D341Med (cell line): ENCODE measurements at regions not wholly inside any gene's neighbourhood (a gene's known extent, or its start where the extent isn't known, plus 50 kb on each side); places are given as distances from the start of the nearest gene placed in this dataset.

Experiments
- DNase-seq: peaks from one replicate; pipeline ENCODE4 v3.0.0; 2012; ENCODE audit warnings: low spot score

DNA sequence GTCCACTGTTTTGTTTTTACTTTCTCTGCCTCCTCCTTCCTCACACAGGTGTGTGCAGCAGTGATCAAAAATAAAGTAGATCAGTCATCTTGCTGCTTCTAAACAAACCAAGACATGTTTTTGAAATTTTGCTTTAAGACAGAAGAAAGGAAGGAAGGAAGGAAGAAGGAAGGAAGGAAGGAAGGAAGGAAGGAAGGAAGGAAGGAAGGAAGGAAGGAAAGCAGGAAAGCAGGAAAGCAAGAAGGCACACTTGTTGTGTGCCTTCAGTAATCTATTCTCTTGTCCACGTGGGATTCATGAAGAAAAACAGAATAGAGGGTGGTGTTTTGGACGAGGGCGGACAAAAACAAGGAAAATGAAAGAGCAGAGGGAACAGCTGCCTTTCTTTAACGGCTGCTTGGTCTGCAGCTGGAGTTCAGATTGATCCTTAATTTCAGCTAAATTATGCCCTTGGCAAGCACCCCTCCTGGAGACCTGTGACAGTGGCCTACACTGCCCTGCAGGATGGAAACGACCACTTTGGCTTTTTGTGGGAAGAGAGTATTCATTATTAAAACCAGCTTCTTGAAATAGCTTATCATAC, 188.5 kb upstream of the IRX3 start:
- DNase-seq: no peak

DNA sequence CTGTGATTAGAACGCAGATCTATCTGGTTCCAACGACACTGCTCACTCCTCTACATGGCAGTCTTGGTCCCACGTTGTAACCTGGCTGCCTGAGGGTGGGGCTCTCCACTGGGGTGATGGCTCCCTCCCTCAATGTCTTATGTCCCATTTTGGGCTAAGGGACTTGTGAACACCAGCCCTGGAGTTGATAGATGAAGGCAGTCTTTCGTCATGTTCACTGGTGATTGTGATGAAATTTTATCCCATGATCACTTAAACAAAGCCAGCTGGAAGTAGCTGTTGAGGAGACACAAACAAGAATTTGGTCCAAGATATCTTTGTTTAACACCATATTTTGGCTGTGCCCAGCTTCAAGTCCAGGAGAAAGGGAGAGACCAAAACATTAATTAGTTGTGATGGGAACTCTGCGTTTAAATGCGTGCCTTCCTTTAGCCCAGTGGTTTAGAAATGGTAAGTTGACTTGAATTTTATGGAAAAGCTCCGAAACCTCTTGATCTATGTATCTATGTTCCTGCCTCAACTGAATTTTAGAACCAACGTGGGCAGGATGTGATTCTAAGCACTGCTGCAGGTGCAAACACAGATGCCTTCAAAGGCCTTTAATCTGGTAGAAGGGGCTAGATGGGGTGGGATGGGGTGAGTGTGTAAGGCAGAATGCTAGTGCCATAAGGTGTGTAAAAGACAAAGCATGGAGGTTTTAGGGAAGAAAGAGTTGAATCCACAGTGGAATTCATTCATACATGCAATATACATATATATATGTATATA, 186.8 kb upstream of the IRX3 start:
- DNase-seq: no peak

DNA sequence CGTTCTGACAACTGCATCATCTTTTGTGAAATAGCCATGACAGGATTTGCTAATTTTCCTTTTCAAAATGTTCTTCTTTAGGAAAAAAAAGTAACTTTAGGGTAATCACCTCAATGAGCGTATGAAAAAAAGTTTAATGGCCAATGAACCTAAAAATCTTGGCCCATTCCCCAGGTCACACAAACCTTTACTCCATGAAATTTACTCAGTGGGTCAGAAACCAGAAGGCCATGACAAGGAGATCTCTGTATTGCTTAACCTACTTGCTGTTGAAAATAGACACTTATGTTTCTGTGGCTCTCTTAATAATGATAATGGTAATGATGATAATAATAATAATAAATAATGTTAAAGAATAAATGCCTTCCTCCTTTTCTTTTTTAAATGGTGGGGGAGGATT, 180.8 kb upstream of the IRX3 start:
- DNase-seq: no peak

DNA sequence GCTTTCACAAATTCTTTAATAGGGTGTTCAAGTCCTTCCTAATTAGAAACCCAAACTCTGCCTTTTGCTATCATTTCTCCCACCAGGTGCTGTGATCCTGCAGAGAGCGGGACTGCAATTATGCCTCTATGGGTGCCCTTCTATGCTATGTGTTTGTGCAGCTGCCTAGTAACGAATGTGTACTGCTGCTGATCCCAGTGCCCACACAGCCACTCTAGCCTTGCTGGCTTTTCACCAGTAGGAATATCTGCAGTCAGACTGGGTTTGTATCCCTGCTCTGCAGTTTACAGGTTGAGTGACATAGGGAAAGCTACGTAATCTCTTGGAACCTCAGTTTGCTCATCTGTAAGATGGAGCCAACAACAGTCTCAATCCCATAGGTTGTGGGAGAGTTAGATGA, 179.6 kb upstream of the IRX3 start:
- no peak for DNase-seq

DNA sequence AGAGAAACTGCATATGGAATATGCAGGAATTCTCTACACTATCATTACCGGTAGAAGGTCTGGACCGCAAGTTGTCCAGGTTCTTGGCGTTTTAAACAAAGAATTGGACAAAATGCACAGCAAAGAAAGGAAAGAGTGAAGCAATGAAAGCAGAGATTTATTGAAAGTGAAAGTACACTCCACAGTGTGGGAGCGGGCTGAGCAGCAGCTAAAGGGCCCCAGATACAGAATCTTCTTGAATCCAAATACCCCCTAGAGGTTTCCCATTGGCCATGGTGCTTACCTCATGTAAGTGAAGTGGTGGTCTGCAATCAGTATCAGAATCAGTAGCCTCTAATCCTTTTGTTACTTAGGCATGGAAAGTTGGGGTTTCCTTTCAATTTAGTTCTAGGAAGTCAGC, 178.5 kb upstream of the IRX3 start:
- no peak for DNase-seq

DNA sequence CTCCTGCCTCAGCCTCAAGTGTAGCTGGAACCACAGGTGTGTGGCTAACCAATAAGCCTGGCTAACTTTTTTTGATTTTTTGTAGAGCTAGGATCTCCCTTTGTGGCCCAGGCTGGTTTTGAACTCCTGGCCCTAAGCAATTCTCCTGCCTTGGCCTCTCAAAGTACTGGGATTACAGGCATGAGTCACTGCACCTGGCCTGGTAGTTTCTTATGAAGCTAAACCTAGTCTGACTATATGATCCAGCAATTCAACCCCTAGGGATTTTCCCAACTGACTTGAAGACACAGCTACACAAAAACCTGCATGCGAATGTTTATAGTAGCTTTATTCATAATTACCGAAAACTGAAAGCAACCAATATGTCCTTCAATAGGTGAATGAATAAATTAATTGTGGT, 176.2 kb upstream of the IRX3 start:
- DNase-seq: no peak

DNA sequence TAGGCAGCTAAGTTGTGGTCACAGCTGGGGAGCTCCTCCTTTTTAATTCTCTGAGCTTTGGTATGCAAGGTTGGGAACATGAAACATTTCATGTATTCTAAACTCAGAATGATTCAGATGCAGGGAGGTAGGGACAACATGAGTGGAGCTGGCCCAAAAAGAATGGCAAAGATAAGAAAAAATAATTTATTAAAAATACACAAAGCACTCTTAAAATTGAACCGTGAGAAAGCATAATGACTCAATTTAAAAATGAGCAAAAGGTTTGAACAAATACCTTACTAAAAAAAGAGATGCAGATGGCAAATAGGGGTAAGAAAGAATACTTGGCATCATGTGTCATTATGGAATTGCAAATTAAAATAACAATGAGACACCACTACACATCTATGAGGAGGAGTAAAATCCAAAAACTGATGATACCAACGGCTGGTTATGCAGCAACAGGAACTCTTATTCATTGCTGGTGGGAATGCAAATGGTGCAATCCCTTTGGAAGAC, 175.6 kb upstream of the IRX3 start:
- no peak for DNase-seq

DNA sequence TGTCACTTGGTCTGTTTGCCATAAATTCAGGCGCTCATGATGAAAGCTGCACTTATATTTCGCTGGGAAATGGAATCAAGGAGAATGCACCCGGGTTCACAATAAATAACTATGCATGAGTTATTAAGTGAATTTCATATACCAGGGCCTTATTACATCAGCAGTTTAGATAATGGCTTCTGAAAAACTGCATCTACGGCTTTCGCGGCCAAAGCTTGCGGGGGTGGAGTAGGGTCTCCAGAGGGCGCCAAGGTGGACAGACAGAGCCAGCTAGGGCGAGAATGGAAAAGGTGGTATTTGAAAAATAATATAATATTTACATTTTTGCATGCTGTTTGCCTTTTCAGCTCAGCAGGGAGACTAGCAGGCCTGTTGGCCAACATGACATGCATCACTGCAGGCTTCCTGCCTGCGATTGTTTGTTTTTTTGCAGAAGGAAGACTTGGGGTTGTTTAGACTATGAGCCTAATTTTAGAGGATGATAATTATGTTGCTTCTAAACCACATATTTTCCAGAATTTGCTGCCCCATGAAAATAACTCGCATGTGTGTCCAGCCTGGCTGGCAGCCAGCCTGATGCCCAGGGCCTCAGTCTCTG, 173.8 kb upstream of the IRX3 start:
- DNase-seq: no peak

DNA sequence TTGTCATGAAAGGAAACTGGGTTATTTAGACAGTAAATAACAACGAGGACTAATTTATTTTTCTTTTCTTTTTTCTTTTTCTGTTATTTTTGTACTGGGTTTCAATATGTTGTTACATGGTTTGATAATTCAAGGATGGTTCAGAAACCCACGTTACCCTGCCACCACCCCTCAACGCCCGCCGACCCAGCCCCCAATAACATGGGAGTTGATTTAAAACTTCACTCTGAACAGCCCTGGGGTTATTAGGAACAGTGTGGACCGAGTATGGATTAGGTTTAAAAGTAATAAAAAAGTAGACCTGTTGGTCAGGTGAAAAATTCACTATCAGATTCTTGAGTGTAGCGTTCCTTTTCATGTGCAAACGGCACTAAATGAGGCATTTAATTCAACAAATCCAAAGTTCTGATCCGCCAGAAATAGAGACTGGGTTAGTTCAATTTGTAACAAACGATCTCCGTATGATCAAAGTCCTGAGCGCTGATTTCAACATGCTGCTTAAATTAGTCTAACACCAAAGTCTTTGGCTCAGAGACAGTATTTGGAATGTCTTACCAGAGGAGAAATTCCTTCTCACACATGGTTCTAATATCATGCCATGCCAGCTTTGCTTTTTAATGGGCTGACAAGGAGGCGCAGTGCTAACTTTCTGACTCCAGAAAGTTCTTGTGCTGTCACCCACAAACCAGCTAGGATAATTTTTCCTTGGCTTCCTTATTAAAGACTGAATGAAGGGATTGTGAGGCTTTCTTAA, 173.1 kb upstream of the IRX3 start:
- DNase-seq: no peak

DNA sequence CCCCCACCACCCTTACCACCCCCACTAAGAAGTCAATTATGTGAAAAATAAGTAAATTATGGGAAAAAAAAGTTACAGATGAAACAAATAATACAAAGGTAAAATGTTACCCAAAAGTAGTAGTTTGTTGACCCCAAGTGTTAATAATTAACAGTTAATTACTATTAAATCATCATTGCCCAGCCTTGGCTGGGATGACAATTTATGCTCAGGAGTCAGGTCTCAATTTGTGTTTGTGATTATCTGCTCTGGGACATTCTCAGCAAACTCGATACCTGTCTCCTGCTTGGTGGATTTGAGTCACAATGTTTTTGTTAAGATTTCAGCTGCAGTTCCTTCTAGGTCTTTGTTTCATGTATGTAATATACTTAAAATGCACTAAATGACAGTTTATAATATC, 172.3 kb upstream of the IRX3 start:
- DNase-seq: no peak

DNA sequence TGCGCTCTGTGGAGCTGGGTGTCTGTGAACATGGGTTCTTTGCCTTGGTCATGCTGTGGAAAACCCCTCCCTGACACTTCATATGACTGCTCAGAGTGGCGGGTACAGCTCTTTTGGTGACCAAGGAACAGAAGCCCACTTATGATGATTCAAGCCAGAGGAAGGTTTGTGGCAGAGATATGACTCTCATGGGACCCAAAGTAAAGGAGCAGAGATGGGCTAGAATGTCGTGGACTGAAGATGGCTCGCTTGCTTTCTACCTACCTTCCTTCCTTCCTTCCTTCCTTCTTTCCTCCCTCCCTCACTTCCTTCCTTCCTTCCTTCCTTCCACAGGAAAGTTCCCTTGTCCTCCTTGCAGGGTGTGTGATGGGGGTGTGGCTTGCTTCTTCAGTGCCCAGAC, 169.7 kb upstream of the IRX3 start:
- no peak for DNase-seq

DNA sequence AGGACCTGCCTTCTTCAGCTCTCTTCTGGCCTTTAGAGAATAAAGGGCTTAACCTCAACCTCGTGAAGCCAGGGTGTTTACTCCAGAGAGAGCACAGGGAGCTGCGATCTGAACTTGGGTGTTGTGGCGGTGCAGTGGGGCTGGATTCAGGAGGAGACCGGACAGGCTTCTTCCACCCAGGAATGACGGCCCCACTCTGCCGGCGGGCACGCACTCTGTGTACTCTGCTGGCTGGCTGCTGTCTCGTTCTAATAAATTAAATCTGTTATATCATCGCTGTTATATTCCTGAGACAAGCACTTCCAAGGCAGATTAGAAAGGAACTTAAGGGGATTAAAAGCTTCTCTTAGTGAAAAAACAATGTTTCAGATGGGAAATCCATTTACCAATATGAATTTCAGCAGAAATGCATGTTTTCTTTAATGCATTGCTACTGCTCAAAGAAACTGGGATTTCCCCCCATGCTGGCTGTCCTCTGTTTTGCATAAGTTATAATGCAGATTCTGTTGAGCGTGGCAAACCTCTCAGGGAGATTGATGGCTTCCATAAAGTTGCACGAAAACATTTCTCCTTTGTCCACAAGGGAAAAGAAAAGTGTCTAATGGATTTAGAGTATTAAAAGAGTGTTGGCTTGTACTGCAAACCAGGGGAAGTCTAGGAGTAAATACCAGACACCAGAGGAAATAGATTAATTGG, 168.6 kb upstream of the IRX3 start:
- peak; percentile 60 for DNase-seq

DNA sequence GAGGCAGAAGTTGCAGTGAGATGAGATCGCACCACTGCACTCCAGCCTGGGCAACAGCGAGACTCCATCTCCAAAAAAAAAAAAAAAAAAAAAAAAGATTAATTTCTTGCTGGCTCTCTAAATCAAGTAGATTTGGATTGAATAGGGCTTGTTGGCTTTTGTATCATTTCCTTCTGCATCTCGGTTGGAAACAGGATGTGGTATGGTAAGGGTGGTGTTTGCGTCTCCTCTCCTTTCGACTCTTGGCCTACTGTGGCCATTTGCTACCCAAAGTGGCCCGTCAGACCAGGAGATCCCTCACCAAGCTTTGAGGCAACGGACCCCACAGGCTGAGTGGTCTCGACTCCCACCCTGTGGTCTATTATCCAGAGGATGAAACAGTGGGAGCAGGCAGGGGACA, 168.0 kb upstream of the IRX3 start:
- no peak for DNase-seq

DNA sequence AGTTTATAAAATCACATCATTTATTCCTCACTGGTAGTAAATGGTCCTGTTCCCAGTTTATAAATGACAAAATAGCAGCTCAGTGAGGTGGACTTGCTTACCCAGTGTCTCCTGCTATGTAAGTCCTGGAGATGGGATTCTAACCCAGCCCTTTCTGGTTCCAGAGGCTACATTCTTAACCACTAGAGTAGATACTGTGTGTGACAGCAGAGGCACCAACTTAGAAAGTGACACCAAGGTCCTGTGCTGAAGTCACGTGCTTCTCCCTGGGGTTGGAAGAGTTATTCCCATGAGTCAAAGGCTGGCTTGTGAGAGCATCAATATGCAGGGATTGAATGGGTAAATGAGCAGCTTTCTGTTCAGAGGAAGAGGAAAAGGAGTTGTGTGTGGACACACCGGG, 167.3 kb upstream of the IRX3 start:
- DNase-seq: no peak

DNA sequence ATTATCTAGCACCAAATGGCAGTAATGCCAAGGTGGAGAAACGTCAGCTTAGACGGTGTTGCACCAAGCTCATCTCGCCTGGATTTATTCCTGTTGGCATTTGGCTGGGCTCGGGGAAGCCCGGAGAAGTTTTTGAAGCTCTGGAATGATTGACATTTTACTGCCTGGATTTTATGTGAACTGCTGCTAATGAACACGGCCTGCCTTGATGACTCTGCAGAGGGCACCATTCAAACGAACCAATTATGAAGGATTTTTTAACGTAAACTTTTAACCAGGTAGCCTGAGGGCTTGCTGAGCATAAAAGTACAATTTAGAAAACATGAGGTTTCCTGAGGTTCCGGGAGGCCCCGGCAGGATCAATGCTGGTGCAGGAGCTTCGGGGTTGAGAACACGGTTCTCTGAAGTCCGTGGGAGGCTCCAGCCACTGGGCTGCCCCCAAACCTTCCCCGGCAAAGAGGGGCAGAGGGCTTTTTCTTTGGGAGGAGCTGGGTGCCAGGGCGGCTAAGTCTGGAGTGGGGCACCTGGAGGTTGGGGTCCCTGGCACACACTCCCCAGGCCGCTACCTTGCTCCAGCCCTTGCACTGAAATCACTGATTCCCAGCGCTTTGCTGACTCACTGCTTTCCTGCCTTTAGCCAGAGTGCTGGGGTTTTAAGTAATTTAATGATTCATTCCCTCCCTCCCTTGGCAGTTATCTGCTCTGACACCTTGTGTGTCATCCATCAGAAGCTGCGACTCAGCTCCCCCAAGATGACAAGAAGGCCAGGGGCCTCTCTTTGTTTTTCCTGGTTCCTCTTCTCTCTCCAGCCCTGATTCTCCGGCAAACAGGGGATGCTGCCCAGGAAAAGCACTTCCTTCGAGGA, 161.2 kb upstream of the IRX3 start:
- DNase-seq: no peak

DNA sequence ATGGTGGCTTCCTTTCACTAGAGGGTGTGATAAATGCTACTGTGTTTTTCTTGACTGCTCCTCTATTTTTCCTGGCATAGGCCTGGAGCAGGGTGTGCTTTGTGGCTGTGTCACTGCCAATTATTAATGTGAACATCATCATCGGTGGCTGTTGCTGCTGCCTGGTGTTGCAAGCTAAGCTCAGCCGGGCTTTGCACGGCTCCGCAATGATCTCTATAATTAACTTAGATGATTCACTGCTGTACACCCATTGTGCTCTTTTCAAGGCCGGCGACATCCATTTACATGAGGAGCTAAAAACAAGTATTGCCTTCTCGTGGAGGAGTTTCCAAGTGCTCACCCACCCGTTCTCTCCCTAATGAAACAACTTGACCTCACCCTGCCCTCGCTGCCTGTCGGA, 160.1 kb upstream of the IRX3 start:
- no peak for DNase-seq

DNA sequence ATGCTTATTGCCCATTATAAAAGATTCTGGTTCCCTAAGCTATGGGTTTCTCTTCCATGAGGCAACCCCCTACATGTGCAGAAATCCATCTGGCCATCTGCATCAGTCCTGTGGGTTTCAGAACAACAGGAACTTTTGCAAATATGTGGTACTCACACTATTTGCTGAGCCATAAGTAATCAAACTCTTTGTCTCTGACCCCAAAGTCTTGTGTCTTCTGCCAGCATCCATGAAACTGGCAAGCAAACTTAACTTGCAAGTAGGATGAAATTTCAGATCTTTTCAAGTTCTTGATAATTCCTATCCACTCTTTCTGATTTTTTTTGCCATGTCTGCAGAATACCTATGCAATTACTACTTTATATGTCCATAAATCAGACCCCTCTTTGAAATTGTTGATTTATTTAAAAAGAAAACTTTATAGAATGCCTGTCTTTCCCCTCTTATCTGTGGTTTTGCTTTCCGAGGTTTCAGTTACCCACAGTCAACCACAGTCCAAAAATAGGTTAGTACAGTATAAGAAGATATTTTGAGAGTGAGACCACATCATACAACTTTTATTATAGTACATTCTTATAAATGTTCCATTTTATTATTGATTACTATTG, 158.4 kb upstream of the IRX3 start:
- no peak for DNase-seq

DNA sequence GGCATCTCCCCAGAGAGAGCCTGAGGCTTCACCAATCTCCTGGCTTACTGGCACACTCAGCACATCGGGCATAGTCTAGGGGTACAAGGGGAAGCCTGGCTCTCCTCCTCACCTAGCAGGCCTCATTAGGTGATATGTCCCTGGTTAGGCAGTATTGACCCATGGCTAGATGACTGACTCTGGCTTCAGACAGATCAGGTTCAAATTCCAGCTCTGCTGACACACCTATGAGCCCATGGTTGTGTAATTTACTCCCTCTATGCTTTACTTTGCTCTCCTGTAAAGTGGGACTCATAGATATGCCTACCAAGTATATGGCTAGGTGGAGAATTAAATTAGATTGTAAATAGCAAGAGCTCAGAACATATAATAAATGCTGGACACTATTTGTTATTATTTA, 157.3 kb upstream of the IRX3 start:
- DNase-seq: no peak

DNA sequence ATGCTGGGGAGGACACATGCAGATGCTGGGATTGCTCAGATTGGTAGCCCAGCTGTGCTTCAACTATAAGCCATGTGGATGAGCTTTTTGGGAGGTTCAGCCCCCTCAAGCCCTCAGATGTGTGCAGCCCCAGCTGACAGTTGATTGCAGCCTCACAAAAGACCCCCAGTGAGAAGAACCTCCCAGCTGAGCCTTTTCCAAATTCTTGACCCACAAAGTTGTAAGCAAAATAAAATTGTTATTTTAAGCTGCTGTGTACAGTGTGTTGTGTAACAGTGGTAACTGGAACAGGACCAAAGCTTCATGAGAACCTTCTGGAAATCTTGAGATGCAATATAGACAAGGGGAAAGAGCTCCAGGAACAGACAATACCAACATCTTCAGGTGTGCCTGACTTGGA, 156.8 kb upstream of the IRX3 start:
- DNase-seq: no peak

DNA sequence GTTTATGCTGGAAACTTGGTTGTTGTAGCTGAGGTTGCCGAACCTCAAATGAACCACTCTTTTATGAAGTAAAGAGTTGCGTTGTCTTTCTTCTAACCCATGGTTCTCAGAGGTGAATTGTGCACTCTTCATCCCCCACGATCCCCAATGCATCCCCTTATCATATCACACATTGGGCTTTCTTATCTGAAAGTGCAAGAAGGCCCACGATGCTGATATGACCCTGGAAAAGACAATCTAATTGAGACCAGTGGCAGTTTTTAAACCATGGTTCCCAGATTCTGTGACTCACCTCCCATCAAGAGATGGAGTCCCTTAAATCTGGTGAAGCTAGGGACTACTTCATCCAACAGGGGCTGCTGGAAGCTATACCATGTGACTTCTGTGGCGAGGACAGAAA, 156.3 kb upstream of the IRX3 start:
- no peak for DNase-seq

DNA sequence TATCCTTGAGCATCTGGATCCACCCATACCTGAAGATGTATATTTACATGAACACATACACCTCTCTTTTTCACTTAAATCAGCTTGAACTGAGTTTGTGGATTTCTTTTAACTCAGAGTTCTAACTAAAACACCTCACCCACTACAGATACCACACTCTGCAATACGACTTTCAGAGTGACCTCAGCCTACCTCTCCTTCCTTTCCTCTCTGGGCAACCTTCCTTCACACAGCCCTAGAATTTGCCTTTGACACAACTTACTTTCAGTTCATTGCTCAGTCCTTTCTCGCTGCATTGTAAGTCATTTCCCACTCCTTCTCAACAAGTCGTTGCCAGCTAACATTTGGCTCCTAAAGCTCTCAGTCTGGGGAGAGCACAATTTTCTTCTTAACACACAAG, 151.9 kb upstream of the IRX3 start:
- no peak for DNase-seq
